Neural cell (in vitro differentiated cells): ENCODE measurements at regions not wholly inside any gene's neighbourhood (a gene's known extent, or its start where the extent isn't known, plus 50 kb on each side); places are given as distances from the start of the nearest gene placed in this dataset.

Experiments used
- CTCF ChIP-seq: fragments of 450-650 bp; IDR thresholded peaks from 2 replicates; pipeline ENCODE4 v1.5.1; 2014; ENCODE audit warnings: antibody characterized with exemption, mild to moderate bottlenecking, moderate library complexity; ENCODE audit not compliant: poor library complexity, severe bottlenecking
- MXI1 ChIP-seq: fragments of 450-650 bp; conservative IDR thresholded peaks from 2 replicates; pipeline ENCODE4 v1.6.1; 2014; ENCODE audit warnings: antibody characterized with exemption, mild to moderate bottlenecking; ENCODE audit not compliant: poor library complexity, severe bottlenecking
- POLR2AphosphoS5 ChIP-seq: IDR thresholded peaks from 2 replicates; pipeline ENCODE4 v1.6.1; 2012
- RAD21 ChIP-seq: fragments of 450-650 bp; conservative IDR thresholded peaks from 2 replicates; pipeline ENCODE4 v1.6.1; 2014; ENCODE audit warnings: antibody characterized with exemption, mild to moderate bottlenecking, moderate library complexity
- REST ChIP-seq: IDR thresholded peaks from 2 replicates; pipeline ENCODE4 v1.6.1; 2012; ENCODE audit warnings: borderline replicate concordance
- SMC3 ChIP-seq: fragments of 450-650 bp; conservative IDR thresholded peaks from 2 replicates; pipeline ENCODE4 v1.6.1; 2014; ENCODE audit warnings: antibody characterized with exemption, mild to moderate bottlenecking, moderate library complexity; ENCODE audit not compliant: poor library complexity
- TAF1 ChIP-seq: IDR thresholded peaks from 2 replicates; pipeline ENCODE4 v1.6.1; 2012; ENCODE audit warnings: low read depth

- TF ChIP-seq CTCF (no peak), POLR2AphosphoS5 (no peak), REST (no peak), RAD21 (no peak), TAF1 (no peak), MXI1 (no peak), SMC3 (no peak)
Measured at GRCh38 chrX:35006361-35006760, 63.8 kb downstream of the FAM47B start.
